Esophagus muscularis mucosa (tissue), 4 donors: ENCODE measurements at regions not wholly inside any gene's neighbourhood (a gene's known extent, or its start where the extent isn't known, plus 50 kb on each side); places are given as distances from the start of the nearest gene placed in this dataset.

Experiments
- EP300 ChIP-seq: sonication (generic); formaldehyde crosslinking; IDR thresholded peaks from one replicate; pipeline ENCODE4 v1.6.1; 2017; ENCODE audit warnings: antibody characterized with exemption
- POLR2A ChIP-seq: fragments of 450-650 bp; IDR thresholded peaks from one replicate; pipeline ENCODE4 v1.6.1; 2017; ENCODE audit warnings: antibody characterized with exemption, moderate library complexity, mild to moderate bottlenecking, low read depth
- POLR2AphosphoS5 ChIP-seq, 2 donors: sonication (generic); formaldehyde crosslinking; IDR thresholded peaks; one replicate each; pipeline ENCODE4 v1.6.1; 2017; ENCODE audit warnings: antibody characterized with exemption in 2 of 2
- TF ChIP-seq, protein P1 (sequence below), 3 experiments: fragments of 200-600 bp in 2 of 3; fragments of 450-650 bp in 1 of 3; sonication (generic) in 2 of 3; IDR thresholded peaks; one replicate each; pipeline ENCODE4 v1.5.1; 2017 to 2019; ENCODE audit warnings: antibody characterized with exemption in 3 of 3, mild to moderate bottlenecking in 2 of 3, moderate library complexity in 1 of 3

DNA sequence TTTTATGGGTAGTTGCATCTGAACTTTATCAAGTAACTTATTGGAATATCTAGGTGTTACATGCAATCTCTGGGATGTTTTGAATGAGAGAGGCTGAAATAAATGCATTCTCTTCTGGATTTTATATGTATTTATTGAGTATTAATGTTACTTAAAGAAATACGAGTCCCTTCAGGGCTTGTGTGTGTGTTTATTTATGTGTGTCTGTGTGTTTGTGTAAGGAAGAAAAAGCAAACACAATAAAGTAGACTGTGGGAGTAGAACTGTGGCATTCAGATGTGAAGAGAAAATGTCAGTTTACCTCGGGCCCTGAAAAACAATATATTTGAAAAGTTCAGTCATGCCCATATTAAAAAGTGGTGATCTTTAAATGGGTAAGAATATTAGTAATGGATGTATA, 250.5 kb downstream of the RPL10L start:
- TF ChIP-seq POLR2A (no peak), EP300 (no peak), POLR2AphosphoS5 (IDR thresholded peaks at IDR 0.05) (no peak)
- TF ChIP-seq, protein P1, sequence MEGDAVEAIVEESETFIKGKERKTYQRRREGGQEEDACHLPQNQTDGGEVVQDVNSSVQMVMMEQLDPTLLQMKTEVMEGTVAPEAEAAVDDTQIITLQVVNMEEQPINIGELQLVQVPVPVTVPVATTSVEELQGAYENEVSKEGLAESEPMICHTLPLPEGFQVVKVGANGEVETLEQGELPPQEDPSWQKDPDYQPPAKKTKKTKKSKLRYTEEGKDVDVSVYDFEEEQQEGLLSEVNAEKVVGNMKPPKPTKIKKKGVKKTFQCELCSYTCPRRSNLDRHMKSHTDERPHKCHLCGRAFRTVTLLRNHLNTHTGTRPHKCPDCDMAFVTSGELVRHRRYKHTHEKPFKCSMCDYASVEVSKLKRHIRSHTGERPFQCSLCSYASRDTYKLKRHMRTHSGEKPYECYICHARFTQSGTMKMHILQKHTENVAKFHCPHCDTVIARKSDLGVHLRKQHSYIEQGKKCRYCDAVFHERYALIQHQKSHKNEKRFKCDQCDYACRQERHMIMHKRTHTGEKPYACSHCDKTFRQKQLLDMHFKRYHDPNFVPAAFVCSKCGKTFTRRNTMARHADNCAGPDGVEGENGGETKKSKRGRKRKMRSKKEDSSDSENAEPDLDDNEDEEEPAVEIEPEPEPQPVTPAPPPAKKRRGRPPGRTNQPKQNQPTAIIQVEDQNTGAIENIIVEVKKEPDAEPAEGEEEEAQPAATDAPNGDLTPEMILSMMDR (IDR thresholded peaks at IDR 0.05) = no peak
